Brain microvascular endothelial cell (primary cell): ENCODE measurements at regions not wholly inside any gene's neighbourhood (a gene's known extent, or its start where the extent isn't known, plus 50 kb on each side); places are given as distances from the start of the nearest gene placed in this dataset.
A peak's percentile ranks its signal among the peaks of the same experiment; 100 is the strongest.

Experiments
- DNase-seq: peaks from one replicate; pipeline ENCODE4 v3.0.0-alpha.2; 2020
- H3K27ac ChIP-seq: fragments of 250-450 bp; sonication (Bioruptor Pico); 2 replicates; pipeline ENCODE4 v1.5.1; 2020; ENCODE audit warnings: mild to moderate bottlenecking, moderate library complexity
- H3K27me3 ChIP-seq: fragments of 250-450 bp; sonication (Bioruptor Pico); replicated peaks from 2 replicates; pipeline ENCODE4 v1.5.1; 2020; ENCODE audit warnings: mild to moderate bottlenecking
- H3K36me3 ChIP-seq: fragments of 250-450 bp; sonication (Bioruptor Pico); replicated peaks from 2 replicates; pipeline ENCODE4 v1.5.1; 2020; ENCODE audit warnings: mild to moderate bottlenecking
- H3K4me3 ChIP-seq: 2 replicates; pipeline ENCODE4 v1.5.1; 2011; ENCODE audit warnings: low read depth, mild to moderate bottlenecking, control low read depth, low read length, moderate library complexity
- in situ Hi-C: cut with HindIII; loops from 2 replicates; pipeline ENCODE4 v1.10.0; 2017; ENCODE audit warnings: low sequenced_read_pairs, low pct_ligation_motif_present
- TF ChIP-seq, protein P1 (sequence below): IDR thresholded peaks from 2 replicates; pipeline ENCODE4 v1.5.1; 2011; ENCODE audit warnings: low read depth, mild to moderate bottlenecking, moderate library complexity, low read length, control low read depth, inconsistent platforms; ENCODE audit errors: missing control alignments

GRCh38 chr18:56214706-56215105 is 423.7 kb downstream of the TXNL1 start:
- Histone ChIP-seq H3K36me3 (no peaks in the 10 kb centered on the region), H3K27me3 (no peaks in the 10 kb centered on the region), H3K27ac (no peak overlapping the region), H3K4me3 (no peak overlapping the region)
- in situ Hi-C loops = no loop called here
- DNase-seq = no peak
- TF ChIP-seq, protein P1, sequence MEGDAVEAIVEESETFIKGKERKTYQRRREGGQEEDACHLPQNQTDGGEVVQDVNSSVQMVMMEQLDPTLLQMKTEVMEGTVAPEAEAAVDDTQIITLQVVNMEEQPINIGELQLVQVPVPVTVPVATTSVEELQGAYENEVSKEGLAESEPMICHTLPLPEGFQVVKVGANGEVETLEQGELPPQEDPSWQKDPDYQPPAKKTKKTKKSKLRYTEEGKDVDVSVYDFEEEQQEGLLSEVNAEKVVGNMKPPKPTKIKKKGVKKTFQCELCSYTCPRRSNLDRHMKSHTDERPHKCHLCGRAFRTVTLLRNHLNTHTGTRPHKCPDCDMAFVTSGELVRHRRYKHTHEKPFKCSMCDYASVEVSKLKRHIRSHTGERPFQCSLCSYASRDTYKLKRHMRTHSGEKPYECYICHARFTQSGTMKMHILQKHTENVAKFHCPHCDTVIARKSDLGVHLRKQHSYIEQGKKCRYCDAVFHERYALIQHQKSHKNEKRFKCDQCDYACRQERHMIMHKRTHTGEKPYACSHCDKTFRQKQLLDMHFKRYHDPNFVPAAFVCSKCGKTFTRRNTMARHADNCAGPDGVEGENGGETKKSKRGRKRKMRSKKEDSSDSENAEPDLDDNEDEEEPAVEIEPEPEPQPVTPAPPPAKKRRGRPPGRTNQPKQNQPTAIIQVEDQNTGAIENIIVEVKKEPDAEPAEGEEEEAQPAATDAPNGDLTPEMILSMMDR = no peak

DNA sequence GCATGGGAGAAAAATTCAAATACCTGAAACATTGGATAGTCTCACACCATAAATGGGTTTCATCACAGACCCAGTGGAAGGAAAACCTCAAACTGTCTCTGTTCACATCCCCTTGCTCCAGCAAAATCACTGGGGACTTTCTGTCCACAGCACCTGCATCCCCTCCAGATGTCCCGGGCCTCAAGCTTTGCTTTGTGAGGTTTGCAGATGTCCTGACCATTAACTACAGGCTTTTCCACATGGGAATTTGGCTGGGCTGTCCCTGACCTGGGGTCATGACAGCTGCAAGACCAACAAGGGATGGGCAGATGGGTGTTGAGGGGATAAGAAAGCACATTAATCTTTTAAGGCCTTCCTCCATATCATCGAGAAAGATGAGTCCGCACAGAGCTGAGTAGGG is 427.9 kb downstream of the TXNL1 start:
- in situ Hi-C loops = no loop called here

GRCh38 chr18:56207989-56208388 is 430.4 kb downstream of the TXNL1 start:
- no peak for DNase-seq
- TF ChIP-seq, protein P1 = no peak
- no peaks in the 10 kb centered on the region for H3K36me3 ChIP-seq
- H3K4me3 ChIP-seq = no peak overlapping the region
- no peaks in the 10 kb centered on the region for H3K27me3 ChIP-seq
- H3K27ac ChIP-seq = no peak overlapping the region
- in situ Hi-C loops = no loop called here

More for the DNA sequence above, 427.9 kb downstream of the TXNL1 start:
- no peak for DNase-seq
- TF ChIP-seq, protein P1 = no peak
- no peak overlapping the region for H3K27ac ChIP-seq
- H3K4me3 ChIP-seq = no peak overlapping the region
- no peaks in the 10 kb centered on the region for H3K27me3 ChIP-seq
- no peaks in the 10 kb centered on the region for H3K36me3 ChIP-seq

GRCh38 chr18:56204052-56204451 is 434.3 kb downstream of the TXNL1 start:
- H3K27me3 ChIP-seq = no peaks in the 10 kb centered on the region
- TF ChIP-seq, protein P1 = no peak
- no peak for DNase-seq
- no peaks in the 10 kb centered on the region for H3K36me3 ChIP-seq
- no peak overlapping the region for H3K4me3 ChIP-seq
- H3K27ac ChIP-seq = no peak overlapping the region
- in situ Hi-C loops = no loop called here

- Histone ChIP-seq H3K4me3 (no peak overlapping the region), H3K36me3 (no peaks in the 10 kb centered on the region), H3K27ac (no peak overlapping the region), H3K27me3 (no peaks in the 10 kb centered on the region)
- no peak for DNase-seq
- in situ Hi-C loops = no loop called here
- TF ChIP-seq, protein P1 = no peak
Observed at GRCh38 chr18:56202678-56203077, 435.7 kb downstream of the TXNL1 start.

GRCh38 chr18:56200381-56200911 is 437.9 kb downstream of the TXNL1 start:
- Histone ChIP-seq H3K36me3 (no peaks in the 10 kb centered on the region), H3K27me3 (no peaks in the 10 kb centered on the region), H3K27ac (peak overlapping the region; percentile 58), H3K4me3 (no peak overlapping the region)
- in situ Hi-C loops = no loop called here
- peak; percentile 63 for DNase-seq
- TF ChIP-seq, protein P1 = no peak
